ENCODE measurements at regions not wholly inside any gene's neighbourhood (a gene's known extent, or its start where the extent isn't known, plus 50 kb on each side); places are given as distances from the start of the nearest gene placed in this dataset.

DNA sequence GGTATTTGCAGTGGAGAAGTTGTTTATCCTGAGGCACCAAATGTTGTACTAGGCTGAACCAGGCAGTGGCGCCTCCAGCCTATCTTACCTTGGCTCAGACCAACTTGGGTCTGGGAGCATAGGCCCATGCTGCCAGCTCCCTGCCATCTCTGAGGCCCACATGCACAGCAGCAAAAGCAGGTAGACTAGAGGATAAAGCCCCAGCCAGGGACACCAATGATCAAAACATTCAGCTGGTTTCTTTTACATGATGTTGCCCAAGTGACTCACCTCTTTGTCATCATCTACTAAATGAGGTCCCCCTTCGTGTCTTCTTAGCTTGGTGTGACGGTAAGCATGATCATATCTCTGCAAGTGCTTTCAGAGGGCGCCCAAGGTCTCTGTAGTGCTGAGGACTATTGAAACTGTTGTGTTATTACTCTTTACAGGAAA is 112.1 kb upstream of the DRD2 start:
- no peaks in the 10 kb centered on the region for H3K9me3 ChIP-seq
- H3K4me3 ChIP-seq (ENCODE audit: low read depth in 1 of 2, low read length in 1 of 2), result no peak overlapping the region
- no peaks in the 10 kb centered on the region for H3K36me3 ChIP-seq
- H3K27me3 ChIP-seq, result no peaks in the 10 kb centered on the region
- no peaks in the 10 kb centered on the region for H3K4me1 ChIP-seq (ENCODE audit: control insufficient read depth in 1 of 2, insufficient read depth in 1 of 2, low read depth in 1 of 2, low read length in 1 of 2)
- TF ChIP-seq, protein P1, sequence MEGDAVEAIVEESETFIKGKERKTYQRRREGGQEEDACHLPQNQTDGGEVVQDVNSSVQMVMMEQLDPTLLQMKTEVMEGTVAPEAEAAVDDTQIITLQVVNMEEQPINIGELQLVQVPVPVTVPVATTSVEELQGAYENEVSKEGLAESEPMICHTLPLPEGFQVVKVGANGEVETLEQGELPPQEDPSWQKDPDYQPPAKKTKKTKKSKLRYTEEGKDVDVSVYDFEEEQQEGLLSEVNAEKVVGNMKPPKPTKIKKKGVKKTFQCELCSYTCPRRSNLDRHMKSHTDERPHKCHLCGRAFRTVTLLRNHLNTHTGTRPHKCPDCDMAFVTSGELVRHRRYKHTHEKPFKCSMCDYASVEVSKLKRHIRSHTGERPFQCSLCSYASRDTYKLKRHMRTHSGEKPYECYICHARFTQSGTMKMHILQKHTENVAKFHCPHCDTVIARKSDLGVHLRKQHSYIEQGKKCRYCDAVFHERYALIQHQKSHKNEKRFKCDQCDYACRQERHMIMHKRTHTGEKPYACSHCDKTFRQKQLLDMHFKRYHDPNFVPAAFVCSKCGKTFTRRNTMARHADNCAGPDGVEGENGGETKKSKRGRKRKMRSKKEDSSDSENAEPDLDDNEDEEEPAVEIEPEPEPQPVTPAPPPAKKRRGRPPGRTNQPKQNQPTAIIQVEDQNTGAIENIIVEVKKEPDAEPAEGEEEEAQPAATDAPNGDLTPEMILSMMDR (IDR thresholded peaks at IDR 0.05), result no peak
- no peak overlapping the region for H3K27ac ChIP-seq

DNA sequence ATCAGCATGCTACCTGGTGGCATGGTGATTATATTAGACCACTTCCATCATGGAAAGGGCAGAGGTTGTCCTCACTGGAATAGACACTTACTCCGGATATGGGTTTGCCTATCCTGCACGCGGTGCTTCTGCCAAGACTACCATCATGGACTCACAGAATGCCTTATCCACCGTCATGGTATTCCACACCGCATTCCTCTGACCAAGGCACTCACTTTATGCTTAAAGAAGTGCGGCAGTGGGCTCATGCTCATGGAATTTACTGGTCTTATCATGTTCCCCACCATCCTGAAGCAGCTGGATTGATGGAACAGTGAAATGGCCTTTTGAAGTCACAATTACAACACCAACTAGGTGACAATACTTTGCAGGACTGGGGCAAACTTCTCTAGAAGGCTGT is 109.2 kb upstream of the DRD2 start:
- TF ChIP-seq, protein P1 (IDR thresholded peaks at IDR 0.05), result no peak
- Histone ChIP-seq H3K27me3 (no peaks in the 10 kb centered on the region), H3K36me3 (no peaks in the 10 kb centered on the region), H3K4me1 (ENCODE audit: control insufficient read depth in 1 of 2, insufficient read depth in 1 of 2, low read depth in 1 of 2, low read length in 1 of 2) (no peaks in the 10 kb centered on the region), H3K27ac (no peak overlapping the region), H3K9me3 (no peaks in the 10 kb centered on the region), H3K4me3 (ENCODE audit: low read depth in 1 of 2, low read length in 1 of 2) (no peak overlapping the region)

DNA sequence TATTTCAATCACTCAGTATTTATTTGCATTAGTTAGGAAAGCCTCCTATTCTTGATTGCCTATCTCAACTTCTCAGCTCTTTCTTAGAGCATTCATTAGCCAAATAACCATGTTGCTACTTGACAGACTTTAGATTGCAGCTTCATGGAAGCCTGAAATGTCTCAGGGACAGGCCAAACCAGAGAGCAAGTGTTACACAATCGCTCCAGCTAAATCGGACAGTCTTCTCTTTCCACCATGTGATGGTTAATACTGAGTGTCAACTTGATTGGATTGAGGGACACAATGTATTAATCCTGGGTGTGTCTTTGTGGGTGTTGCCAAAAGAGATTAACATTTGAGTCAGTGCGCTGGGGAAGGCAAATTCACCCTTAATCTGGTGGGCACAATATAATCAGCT is 106.5 kb upstream of the DRD2 start:
- H3K4me3 ChIP-seq (ENCODE audit: low read depth in 1 of 2, low read length in 1 of 2), result no peak overlapping the region
- H3K27me3 ChIP-seq, result no peaks in the 10 kb centered on the region
- H3K36me3 ChIP-seq, result no peaks in the 10 kb centered on the region
- H3K4me1 ChIP-seq (ENCODE audit: control insufficient read depth in 1 of 2, insufficient read depth in 1 of 2, low read depth in 1 of 2, low read length in 1 of 2), result no peaks in the 10 kb centered on the region
- no peaks in the 10 kb centered on the region for H3K9me3 ChIP-seq
- TF ChIP-seq, protein P1 (IDR thresholded peaks at IDR 0.05), result no peak
- H3K27ac ChIP-seq, result no peak overlapping the region

DNA sequence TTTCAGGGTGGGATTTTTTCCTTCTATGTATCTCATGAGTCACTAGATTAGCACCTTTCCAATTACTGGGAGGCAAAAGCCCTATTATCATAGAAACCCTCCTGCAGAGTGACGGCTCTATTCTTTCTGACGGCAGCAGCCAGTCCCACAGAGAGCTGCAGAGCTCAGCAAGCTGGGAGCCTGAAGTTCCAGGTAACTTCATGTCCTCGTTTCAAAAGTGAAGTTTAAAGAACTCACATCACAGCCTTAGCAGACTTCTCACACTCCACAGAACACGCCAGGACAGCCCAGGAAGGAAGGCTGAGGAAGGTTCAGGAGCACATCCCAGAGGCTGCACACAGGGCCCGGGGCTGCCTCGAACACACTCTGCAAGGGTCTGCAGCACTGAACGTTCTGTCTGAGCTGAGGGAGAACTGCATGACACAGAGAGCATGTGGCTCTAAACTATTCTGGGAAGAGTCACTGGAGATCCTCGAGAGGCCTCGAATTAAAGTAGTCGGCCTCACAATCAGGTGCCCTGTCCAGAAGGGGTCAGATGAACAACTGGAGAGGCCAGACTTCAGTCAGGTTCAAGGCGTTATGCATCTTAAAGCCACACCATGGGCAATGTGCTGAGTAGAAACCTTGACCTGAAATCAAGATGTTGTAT is 104.2 kb upstream of the DRD2 start:
- Histone ChIP-seq H3K27me3 (no peaks in the 10 kb centered on the region), H3K4me3 (ENCODE audit: low read depth in 1 of 2, low read length in 1 of 2) (no peak overlapping the region), H3K27ac (no peak overlapping the region), H3K9me3 (no peaks in the 10 kb centered on the region), H3K36me3 (no peaks in the 10 kb centered on the region), H3K4me1 (ENCODE audit: control insufficient read depth in 1 of 2, insufficient read depth in 1 of 2, low read depth in 1 of 2, low read length in 1 of 2) (no peaks in the 10 kb centered on the region)
- TF ChIP-seq, protein P1 (IDR thresholded peaks at IDR 0.05), result no peak

DNA sequence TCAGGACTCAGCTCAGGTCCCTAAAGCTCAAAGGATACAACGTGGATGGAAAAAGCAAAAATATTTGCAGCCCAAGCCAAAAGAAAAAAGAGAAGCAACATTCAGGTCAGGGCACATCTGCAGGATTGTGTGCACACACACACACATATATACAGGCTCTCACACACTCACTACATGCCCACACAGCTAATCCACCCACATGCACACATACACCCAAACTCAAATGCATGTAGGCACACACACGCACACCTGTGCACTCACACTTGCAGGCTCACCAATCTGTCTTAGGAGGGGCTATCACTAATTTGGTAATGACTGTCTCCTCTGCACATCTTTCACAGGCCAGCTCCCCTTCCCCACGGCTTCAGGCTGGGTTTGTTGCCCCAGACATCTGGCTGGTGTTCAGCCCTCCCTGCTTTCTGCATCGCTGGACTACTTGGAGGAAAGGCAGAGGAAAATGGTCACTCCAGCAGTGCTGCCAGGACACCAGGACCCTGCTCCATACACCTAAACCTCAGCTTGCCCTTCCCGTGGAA is 103.6 kb upstream of the DRD2 start:
- TF ChIP-seq, protein P1 (IDR thresholded peaks at IDR 0.05), result no peak
- no peaks in the 10 kb centered on the region for H3K36me3 ChIP-seq
- H3K9me3 ChIP-seq, result no peaks in the 10 kb centered on the region
- no peak overlapping the region for H3K27ac ChIP-seq
- no peaks in the 10 kb centered on the region for H3K4me1 ChIP-seq (ENCODE audit: control insufficient read depth in 1 of 2, insufficient read depth in 1 of 2, low read depth in 1 of 2, low read length in 1 of 2)
- no peaks in the 10 kb centered on the region for H3K27me3 ChIP-seq
- H3K4me3 ChIP-seq (ENCODE audit: low read depth in 1 of 2, low read length in 1 of 2), result no peak overlapping the region
